Jurkat, Clone E6-1 (cell line): ENCODE measurements at regions not wholly inside any gene's neighbourhood (a gene's known extent, or its start where the extent isn't known, plus 50 kb on each side); places are given as distances from the start of the nearest gene placed in this dataset.
"Not testable (repeated sequence)": the region's sequence is repeated elsewhere in the genome, so short reads cannot be mapped to it uniquely, and the experiment has no call there.

Source experiments
- DNase-seq: peaks from one replicate; pipeline ENCODE4 v3.0.0-alpha.2; 2011; ENCODE audit warnings: low read depth, low spot score
- H3K4me3 ChIP-seq: 2 replicates; pipeline ENCODE4 v1.5.1; 2011; ENCODE audit warnings: mild to moderate bottlenecking, low read length, control low read depth, moderate library complexity

DNA sequence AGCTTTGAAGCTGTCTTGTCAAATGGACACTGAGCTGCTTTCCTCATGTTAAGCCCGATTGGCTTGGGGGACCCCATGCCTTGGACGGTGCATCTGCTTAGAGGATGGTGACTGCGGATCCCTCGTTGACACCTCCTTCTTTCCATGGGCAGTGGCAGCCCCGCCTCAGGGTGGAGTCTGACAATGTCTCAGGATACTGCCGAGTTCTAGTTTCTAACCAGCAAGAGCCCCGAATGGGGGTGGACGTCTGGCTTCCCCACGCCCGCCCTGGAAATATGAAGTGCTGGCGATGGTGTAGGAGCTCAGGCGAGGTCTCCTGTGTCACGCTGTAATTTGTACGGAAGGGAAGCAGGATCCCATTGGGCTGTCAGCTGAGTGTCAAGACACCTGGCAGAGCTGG is 106.2 kb upstream of the CTBP2 start:
- H3K4me3 ChIP-seq, result no peak overlapping the region
- DNase-seq, result no peak

DNA sequence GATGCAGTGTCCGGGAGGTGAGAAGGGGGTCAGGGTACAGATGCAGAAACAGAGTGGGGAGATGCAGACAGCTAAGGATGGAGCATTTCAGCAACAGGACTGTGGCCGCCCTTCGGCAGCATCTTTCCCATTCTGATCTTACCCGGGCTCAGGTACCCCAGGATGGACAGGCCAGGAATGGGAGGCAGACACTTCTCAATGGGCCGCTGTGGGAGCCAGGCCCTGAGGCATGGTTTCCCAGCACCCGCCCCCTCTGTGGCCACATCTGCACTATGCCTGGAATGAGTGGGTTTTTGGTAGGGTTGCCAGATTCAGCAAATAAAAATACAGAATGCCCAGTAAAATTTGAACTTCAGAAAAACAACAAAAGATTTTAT is 105.2 kb upstream of the CTBP2 start:
- H3K4me3 ChIP-seq, result no peak overlapping the region
- DNase-seq, result no peak

DNA sequence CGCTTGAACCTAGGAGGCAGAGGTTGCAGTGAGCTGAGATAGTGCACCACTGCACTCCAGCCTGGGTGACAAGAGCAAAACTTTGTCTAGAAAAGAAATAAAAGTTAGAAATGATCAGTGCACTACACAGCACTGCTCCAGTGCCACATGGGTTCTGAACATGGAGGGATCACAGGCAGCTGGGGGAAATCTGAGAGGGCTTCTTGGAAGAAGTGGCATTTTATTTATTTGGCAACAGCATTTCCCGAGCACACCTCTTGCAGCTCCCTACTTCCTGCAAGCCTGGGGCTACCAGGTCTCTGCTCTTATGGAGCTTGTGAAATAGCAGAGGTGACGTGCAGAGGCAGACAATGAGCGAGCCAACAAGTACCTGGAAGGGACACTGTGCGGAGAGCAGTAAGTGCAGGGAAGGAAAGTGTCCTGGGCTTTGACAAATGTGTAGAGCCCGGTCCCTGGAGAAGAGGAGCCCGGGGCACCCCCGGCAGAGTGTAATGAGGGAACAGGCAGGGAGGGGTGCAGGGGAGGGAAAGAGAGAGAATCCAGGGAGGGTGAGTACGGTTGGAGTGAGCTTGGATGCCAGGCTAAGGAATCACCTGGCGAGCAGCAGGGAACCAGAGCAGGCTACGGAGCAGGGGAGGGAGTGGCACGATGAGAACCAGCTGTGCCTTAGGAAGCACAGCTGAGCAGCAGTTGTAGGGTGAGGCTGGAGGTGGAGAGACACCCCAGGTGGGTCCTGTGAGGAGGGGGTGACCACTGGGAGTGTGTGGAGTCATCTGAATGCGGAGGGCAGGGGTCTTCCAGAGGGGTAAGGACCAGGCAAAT is 104.6 kb upstream of the CTBP2 start:
- H3K4me3 ChIP-seq, result no peak overlapping the region

DNA sequence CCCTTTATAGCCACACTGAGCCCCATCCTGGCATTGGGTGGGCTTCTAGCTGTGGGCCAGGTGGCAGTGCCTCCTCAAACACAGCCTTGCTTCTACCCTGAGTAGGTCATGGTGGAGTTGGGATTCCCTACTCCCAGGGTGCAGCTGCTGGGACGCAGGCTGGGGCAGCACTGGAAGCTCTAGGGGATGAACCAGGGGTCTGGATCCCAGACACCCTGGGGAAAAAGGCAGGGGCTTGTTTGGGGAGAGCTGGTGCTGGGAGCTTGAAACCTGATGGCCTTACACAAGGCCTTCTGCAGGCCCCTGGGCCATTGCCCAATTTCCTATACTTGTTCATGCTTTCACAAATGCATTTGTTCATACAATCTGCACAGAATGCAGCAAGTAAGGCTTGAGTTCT is 103.7 kb upstream of the CTBP2 start:
- no peak overlapping the region for H3K4me3 ChIP-seq
- DNase-seq, result no peak

More for the DNA sequence above, 104.6 kb upstream of the CTBP2 start:
- DNase-seq, result no peak

DNA sequence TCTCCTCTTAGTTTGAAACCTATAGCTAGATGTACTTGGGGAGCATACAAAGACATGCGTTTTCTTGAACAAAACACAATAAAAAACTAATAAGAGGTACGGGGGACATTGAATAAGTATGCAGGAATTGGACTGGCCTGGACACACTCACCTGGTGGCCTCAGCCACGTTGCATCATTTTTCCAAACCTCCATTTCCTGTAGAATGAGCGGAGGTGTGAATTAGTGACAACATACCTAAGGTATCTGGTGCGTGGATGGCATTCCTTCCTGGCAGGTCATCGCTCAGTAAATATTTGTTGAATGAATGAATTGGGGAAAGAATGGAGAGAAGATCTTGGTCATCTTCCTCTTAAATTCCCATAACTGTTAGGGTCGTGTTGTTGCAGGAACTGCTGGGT is 103.2 kb upstream of the CTBP2 start:
- DNase-seq, result no peak
- H3K4me3 ChIP-seq, result no peak overlapping the region

DNA sequence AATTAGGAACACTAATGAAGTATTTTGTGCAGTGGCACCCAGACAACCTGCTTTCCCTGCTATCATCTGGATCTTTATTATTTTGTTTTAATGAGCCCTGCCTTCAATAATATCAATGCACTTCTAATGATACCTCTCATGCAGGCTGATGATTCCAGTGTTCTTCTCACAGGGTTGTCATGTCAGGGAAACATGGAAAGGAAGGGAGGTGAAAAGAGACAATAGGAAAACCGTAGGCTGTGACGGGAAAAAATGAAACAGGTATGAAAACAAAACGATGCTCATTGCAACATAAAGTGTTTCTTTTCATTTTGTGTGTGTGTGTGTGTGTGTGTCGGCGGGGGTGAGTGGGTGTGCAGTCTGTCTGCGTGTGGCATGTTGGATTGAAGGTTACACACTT is 102.6 kb upstream of the CTBP2 start:
- no peak for DNase-seq
- no peak overlapping the region for H3K4me3 ChIP-seq

DNA sequence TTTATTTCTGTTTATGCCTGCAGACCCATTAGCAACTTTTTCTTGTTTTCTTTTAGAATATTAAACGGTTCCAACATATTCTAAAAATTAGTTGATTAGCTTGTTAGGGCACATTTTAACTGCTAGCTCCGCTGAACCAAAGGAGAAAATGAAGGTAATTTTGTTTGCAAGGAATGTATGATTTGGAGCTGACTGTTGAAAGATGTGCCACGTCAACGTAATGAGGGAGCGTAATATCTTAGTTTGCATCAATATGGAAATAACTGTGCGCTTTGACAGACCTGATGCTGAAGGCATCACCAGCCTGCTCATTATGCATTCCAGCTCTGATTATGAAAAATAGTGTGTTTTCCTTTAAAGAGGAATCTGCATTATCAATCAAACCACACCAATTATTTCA is 102.0 kb upstream of the CTBP2 start:
- no peak for DNase-seq
- no peak overlapping the region for H3K4me3 ChIP-seq

DNA sequence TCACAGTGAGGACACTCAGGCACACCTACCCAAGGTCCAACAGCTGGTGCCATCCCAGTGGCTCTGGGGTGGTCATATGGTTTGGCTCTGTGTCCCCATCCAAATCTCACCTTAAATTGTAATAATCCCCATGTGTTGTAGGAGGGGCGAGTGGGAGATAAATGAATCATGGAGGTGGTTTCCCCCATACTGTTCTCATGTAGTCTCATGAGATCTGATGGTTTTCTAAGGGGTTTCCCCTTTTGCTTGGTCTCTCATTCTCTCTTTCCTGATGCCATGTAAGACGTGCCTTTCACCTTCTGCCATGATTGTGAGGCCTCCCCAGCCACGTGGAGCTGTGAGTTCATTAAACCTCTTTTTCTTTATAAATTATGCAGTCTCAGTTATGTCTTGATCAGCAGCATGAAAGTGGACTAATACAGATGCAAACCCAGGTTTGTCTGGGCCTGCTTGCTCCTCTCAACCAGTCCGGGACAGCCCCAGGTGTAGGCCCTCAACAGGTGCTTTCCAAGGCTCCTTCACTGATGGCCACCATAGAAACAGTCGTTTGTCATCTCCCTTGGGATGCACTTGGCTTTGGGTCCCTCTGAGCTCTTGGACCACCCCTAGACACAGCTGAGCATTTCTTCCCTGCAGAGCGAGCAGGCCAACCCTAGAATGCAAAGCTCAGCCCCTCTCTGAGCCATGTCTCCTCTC is 101.3 kb upstream of the CTBP2 start:
- H3K4me3 ChIP-seq, result no peak overlapping the region
- no peak for DNase-seq

DNA sequence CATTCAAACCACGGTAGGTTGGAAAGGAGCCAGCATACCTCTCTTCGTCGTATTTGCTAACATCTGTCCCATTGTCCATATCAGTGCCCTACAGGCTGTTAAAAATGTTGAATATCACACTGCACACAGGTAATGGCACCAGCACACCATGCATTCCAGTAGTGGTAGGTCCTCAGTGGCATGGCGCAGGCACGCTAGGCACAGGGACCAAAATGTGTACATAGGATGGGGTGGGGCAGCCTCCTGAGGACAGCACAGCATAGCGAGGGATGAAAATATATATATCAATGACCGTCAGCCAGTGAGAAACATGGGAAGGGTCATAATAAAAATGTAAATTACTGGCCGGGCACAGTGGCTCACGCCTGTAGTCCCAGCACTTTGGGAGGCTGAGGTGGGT is 99.9 kb upstream of the CTBP2 start:
- no peak overlapping the region for H3K4me3 ChIP-seq
- no peak for DNase-seq

DNA sequence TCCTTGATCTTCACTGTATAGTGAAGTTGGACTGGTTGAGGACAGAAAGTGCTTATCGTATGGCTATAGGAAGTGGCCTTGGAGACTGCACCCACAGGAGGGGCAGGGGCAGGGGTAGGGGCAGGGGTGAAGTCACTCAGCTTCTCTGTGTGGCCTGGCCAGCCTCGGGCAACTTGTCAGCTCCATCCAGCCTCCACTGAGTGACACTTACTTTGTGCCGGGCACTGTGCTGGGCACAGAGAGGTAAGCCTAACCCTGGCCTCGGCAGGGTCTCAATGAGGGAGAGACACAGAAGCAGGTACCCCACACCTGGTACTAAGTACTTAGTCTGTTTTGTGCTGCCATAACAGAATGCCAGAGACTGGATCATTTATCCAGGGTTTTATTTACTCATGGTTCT is 99.3 kb upstream of the CTBP2 start:
- no peak for DNase-seq
- H3K4me3 ChIP-seq, result no peak overlapping the region

DNA sequence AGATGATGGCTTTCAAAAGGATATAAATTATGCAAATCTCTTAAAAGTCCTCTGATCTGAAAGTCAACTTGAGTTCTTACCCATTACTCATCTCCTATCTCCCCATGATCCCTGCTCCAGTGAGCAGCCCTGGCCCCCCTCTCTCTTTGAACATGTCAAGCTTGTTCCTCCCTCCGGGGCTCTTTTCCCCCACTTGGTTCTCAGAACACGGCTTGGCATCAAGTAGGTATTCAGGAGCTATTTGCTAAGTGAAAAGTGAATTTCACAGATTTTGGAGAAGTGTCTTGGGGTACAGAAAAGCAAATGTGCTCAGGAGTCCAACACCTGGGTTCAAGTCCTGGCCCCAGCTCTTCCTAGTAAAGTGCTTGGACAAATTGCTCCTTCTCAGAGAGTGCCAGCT is 98.3 kb upstream of the CTBP2 start:
- no peak overlapping the region for H3K4me3 ChIP-seq
- no peak for DNase-seq

DNA sequence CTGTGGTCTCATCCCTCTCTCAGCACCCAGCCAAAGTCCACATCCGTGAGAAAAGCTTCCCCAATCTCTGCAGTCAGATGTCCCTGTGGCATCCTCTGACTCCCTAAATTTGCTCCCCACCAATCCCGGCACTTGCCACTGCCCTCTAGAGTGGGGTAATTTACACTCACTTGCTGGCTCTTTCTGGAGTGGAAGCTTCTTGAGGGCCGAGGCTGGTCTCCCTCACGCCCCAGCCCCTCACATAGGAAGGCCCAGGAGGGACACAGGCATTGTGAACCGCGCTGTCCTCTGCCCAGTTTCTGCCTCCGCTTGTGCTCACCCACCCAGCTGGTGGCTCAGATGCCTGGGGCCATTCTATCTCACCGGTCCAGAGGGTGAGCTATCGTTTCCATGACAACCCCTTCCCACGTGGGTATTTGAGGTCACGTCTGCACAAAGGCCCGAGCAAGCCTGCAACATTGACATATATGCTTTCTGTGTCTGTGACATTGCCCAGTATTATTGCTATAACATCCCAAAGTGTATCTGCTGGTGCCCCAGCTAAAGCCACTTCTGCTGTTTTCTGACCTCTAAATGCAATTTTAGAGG is 97.3 kb upstream of the CTBP2 start:
- DNase-seq, result no peak
- no peak overlapping the region for H3K4me3 ChIP-seq

DNA sequence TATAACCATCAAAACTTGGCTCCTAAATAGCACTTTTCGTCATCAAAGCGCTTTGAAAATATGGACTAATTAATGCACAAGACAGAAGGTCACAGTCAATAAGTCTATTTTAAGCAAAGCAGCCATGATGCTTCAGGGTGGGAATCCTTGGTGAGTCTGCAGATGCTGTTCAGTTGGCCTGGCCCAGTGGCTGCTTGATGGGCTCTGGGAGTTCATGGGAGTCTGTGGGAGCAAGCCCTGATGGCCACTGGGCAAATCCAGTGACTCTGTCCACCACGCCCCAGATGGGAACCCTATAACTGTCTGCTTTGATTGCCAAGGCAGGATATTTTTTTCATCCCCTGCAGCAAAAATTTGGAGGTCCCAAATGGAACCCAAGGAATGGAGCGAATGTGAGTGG is 95.7 kb upstream of the CTBP2 start:
- DNase-seq, result no peak
- H3K4me3 ChIP-seq, result no peak overlapping the region

DNA sequence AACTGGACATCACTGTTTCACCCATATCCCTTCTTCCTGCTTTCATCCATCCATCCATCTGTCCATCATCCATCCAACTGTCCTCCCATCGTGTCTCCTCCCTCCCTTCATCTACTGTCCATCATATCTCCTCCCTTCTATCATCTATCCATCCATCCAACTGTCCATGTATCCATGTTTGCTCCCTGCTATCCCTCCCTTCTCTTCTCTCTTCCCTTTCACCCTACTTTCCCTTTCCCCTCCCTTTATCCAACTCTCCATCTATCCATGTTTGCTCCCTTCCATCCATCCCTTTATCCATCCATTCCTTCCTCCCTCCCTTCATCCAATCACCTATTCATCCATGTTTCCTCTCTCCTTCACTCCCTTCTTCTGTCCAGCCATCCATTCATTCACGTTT is 92.6 kb upstream of the CTBP2 start:
- H3K4me3 ChIP-seq, result no peak overlapping the region
- no peak for DNase-seq

DNA sequence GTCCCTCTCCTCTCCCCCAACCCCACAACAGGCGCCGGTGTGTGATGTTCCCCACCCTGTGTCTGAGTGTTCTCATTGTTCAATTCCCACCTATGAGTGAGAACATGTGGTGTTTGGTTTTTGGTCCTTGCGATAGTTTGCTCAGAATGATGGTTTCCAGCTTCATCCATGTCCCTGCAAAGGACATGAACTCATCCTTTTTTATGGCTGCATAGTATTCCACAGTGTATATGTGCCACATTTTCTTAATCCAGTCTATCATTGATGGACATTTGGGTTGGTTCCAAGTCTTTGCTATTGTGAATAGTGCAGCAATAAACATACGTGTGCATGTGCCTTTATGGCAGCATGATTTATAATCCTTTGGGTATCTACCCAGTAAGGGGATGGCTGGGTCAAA is 90.5 kb upstream of the CTBP2 start:
- DNase-seq, H3K4me3 ChIP-seq: not testable (repeated sequence)

DNA sequence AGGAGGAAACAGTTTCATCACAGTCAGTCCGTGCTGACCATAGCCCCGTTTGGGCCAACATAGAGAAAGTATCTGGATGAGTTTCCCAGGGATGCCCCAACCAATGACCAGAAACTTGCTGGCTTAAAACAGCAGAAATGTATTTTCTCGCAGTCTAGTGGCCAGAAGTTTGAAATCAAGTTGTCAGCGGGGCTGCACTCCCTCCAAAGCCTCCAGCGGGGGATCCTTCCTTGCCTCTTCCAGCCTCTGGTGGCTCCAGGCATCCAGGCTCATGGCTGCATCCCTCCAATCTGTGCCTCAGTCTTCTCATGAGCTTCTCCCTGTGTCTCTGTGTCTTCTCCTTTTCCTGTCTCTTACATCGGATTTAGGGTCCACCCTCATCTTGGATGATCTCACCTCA is 89.6 kb upstream of the CTBP2 start:
- no peak for DNase-seq
- H3K4me3 ChIP-seq, result no peak overlapping the region

DNA sequence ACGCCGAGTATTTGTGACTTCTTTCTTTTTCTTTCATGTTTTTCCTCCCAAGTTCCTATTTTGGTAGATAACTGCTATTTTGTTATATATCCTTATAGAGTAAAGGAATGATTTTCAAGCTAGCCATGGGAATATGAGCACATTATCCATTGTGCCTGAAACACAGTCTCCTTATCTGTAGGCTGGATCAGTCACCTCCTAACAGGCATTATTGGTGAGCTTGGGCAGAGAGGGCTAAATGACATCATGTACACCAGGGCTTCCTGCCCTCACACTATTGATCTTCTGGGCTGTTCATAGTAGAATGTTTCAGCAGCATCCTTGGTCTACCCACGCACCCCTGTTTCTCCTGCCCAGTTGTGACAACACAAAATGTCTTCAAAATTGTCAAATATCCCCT is 88.1 kb upstream of the CTBP2 start:
- DNase-seq, result no peak
- no peak overlapping the region for H3K4me3 ChIP-seq

DNA sequence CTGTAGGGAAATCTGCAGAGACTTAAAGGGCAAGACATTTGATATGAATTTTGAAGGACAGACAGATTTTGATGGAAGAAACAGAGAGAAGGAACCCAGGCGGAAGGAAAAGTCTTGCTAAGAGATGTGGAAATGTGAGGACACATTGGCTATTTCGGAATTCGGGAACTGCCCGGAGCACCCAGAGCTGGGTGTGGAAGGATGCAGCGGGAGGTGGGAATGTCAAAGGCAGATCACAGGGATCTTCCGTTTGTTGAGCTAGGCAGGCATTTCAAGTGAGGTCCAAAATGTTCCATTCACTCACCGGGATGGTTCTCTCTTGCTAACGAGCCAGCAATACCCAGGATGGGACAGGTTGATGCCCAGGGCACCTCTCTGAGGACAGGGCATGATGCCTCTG is 87.2 kb upstream of the CTBP2 start:
- DNase-seq, result no peak

DNA sequence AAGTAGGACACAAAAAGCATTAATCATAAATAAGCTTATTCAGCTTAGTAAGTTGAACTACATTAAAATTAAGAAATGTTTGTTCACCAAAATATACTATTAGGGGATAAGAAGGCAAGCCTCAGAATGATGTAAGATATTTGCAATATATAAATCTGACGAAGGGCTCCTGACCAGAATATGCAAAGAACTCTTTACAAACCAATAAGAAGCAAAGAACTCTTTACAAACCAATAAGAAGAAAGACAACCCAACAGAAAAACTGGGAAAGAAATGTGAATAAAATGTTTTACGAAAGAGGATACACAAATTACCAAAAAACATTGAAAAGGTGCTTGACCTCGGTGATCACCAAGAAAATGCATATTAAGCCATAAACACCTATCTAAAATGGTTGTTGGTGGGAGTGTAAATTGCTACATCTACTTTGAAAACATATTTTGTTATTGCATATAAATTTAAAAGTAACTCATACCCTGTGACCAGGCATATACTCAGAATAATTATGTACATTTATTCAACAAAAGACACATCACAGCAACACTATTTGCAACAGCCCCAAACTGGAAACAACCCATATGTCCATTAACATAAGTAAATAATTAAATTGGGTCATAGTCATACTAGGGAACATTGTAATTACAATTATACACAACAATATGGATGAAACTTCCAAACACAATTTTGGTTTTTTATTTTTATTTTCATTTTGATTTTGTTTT is 83.3 kb upstream of the CTBP2 start:
- no peak overlapping the region for H3K4me3 ChIP-seq
- no peak for DNase-seq

More for the DNA sequence above, 87.2 kb upstream of the CTBP2 start:
- H3K4me3 ChIP-seq, result no peak overlapping the region

DNA sequence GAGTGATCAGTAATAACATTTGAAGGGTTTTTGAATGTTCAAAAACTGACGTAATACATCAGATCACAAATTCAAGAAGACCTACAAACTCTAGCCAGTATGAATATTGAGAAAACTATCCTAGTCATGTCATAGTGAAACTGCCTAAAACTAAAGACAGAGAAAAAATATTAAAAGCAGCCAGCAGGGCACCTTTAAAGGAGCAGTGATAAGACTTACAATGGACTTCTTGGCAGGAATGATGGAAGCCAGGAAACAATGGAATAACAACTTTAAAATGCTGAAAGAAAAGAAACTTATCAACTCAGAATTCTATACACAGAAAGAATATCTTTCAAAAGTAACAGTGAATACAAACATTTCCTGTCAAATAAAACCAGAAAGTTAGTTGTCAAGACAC is 78.3 kb upstream of the CTBP2 start:
- H3K4me3 ChIP-seq, result no peak overlapping the region
- DNase-seq, result no peak
